ENCODE measurements at regions not wholly inside any gene's neighbourhood (a gene's known extent, or its start where the extent isn't known, plus 50 kb on each side); places are given as distances from the start of the nearest gene placed in this dataset.

DNA sequence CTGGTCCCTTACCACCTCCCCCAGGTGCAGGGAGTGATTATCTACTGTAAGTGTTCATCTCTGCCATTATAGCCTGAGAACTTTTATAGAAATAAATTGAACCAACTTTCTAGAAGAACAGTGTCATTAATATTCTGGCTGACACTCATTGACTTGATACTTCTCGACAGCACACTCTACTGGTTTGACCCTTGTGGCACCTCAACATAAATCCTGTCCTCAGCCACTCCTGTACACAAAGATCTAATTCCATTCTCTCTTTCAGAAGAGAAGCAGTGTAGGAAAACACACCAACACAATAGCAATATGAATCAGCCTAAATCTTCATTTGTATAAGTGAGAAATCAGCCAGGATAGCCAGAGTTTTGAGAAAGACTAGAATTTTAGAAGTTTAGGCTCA lies 417.7 kb downstream of the TAF11L14 start:
- Histone ChIP-seq H3K27ac (ENCODE audit: low read length) (no peak overlapping the region), H3K9ac (ENCODE audit: low read depth, low read length) (no peak overlapping the region), H3K9me3 (ENCODE audit: insufficient read depth, low read depth, low read length) (no peaks in the 10 kb centered on the region), H3K4me1 (ENCODE audit: insufficient read depth, low read length) (no peaks in the 10 kb centered on the region), H3K4me3 (ENCODE audit: low read length) (no peak overlapping the region), H3K27me3 (ENCODE audit: insufficient read depth, low read length) (no peaks in the 10 kb centered on the region), H3K36me3 (ENCODE audit: insufficient read depth, low read depth, low read length) (no peaks in the 10 kb centered on the region)

DNA sequence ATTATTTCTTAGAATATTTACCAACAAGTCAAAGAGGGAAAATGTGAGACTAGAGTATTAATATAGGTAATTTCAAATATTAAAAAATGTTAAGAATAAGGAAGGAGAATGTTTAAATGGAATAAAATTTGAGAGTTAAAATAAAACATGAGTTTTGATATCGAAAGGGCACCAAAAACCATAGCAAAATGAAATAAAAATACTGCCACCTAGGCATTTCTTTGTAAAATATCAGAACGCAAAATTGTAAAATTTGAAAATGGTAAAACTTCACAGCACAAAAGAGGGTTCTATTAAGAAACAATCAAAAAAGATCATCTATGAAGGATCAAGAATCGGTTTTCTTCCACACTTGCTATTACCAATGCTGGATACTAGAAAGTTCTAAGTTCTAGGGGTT lies 418.3 kb downstream of the TAF11L14 start:
- H3K4me1 ChIP-seq (ENCODE audit: insufficient read depth, low read length) = no peaks in the 10 kb centered on the region
- no peaks in the 10 kb centered on the region for H3K27me3 ChIP-seq (ENCODE audit: insufficient read depth, low read length)

DNA sequence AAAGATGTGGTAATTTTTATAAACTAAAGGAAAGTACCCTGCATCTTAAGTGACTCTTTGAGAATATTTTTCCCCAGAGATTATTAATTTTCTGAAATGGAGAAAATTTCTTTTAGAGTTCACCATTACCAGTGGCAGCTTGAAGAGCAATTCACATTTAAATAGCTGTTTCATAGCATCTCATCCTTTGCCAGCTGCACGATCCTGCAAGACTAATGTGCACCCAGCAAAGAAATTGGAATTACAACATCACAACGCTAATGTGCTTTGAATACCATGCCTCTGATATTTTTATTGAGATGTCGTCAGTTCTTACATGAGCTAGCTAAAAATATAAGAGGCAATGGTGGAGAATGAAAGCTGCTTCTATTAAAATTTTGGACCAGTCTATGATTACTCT lies 423.5 kb downstream of the TAF11L14 start:
- no peaks in the 10 kb centered on the region for H3K36me3 ChIP-seq (ENCODE audit: insufficient read depth, low read depth, low read length)
- H3K9me3 ChIP-seq (ENCODE audit: insufficient read depth, low read depth, low read length) = no peaks in the 10 kb centered on the region
- H3K4me1 ChIP-seq (ENCODE audit: insufficient read depth, low read length) = no peaks in the 10 kb centered on the region
- no peak overlapping the region for H3K9ac ChIP-seq (ENCODE audit: low read depth, low read length)
- no peaks in the 10 kb centered on the region for H3K27me3 ChIP-seq (ENCODE audit: insufficient read depth, low read length)
- no peak overlapping the region for H3K27ac ChIP-seq (ENCODE audit: low read length)
- H3K4me3 ChIP-seq (ENCODE audit: low read length) = no peak overlapping the region

More for the DNA sequence above, 418.3 kb downstream of the TAF11L14 start:
- H3K9me3 ChIP-seq (ENCODE audit: insufficient read depth, low read depth, low read length) = no peaks in the 10 kb centered on the region
- no peak overlapping the region for H3K4me3 ChIP-seq (ENCODE audit: low read length)
- no peaks in the 10 kb centered on the region for H3K36me3 ChIP-seq (ENCODE audit: insufficient read depth, low read depth, low read length)
- H3K27ac ChIP-seq (ENCODE audit: low read length) = no peak overlapping the region
- no peak overlapping the region for H3K9ac ChIP-seq (ENCODE audit: low read depth, low read length)

DNA sequence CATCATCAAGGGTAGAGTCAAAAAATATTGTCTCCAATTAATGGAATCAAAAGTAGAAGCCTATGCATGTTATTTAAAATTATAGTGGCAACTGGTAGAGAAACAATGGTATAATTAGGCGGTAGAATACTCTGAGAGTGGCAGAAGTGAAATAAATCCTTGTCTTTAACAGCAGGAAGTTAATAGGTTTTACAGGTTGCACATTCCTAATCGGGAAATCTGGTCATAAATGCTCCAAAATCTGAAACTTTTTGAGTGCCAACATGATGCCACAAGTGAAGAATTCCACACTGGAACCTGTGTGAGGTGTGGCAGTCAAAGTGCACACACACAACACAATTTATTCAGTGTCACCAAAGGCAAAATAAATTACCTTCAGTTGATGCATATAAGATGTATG lies 433.4 kb downstream of the TAF11L14 start:
- H3K9ac ChIP-seq (ENCODE audit: low read depth, low read length) = no peak overlapping the region
- H3K27ac ChIP-seq (ENCODE audit: low read length) = no peak overlapping the region
- H3K4me3 ChIP-seq (ENCODE audit: low read length) = no peak overlapping the region
- H3K27me3 ChIP-seq (ENCODE audit: insufficient read depth, low read length) = no peaks in the 10 kb centered on the region
- no peaks in the 10 kb centered on the region for H3K36me3 ChIP-seq (ENCODE audit: insufficient read depth, low read depth, low read length)
- H3K4me1 ChIP-seq (ENCODE audit: insufficient read depth, low read length) = no peaks in the 10 kb centered on the region
- no peaks in the 10 kb centered on the region for H3K9me3 ChIP-seq (ENCODE audit: insufficient read depth, low read depth, low read length)

DNA sequence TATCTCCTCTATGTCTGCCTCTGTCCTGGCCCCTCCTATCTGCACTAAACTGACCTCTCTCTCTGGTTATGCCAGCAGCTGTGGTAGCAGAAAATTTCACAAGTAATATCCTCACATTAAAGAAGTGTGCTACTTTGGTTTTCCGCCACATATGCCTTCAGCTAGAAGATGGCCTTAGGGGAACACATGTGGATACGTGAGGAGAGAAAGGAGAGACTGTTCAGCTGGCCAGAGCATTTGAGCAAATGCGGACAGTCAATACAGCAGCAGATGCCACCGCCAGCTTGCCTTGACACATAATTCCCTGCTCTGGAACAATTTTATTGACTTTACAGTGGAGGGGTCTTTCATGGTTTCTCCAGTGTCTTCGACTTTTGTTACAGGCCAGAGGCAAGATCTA lies 434.6 kb downstream of the TAF11L14 start:
- H3K9ac ChIP-seq (ENCODE audit: low read depth, low read length) = no peak overlapping the region
- H3K27ac ChIP-seq (ENCODE audit: low read length) = no peak overlapping the region
- H3K9me3 ChIP-seq (ENCODE audit: insufficient read depth, low read depth, low read length) = no peaks in the 10 kb centered on the region
- no peaks in the 10 kb centered on the region for H3K36me3 ChIP-seq (ENCODE audit: insufficient read depth, low read depth, low read length)
- H3K4me3 ChIP-seq (ENCODE audit: low read length) = no peak overlapping the region
- H3K27me3 ChIP-seq (ENCODE audit: insufficient read depth, low read length) = no peaks in the 10 kb centered on the region
- no peaks in the 10 kb centered on the region for H3K4me1 ChIP-seq (ENCODE audit: insufficient read depth, low read length)

DNA sequence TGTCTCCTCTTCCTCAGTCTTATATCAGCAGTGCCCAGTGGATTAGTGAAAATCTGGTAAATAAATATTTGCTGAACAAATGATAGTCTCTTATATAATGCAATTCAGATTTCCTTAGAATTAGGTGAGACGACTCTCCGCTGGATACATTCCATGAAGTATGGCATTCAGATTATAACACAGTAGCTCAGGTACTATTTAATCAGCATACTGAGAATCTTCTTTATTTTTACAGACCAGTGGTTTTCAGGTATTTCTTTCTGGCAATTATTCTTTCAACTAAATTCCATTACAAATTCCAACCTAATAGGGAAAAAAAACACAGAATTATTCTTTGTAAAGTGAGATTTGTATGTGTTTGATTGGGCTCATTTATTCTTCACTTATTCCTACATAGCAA lies 435.5 kb downstream of the TAF11L14 start:
- no peaks in the 10 kb centered on the region for H3K4me1 ChIP-seq (ENCODE audit: insufficient read depth, low read length)
- H3K9me3 ChIP-seq (ENCODE audit: insufficient read depth, low read depth, low read length) = no peaks in the 10 kb centered on the region
- no peaks in the 10 kb centered on the region for H3K36me3 ChIP-seq (ENCODE audit: insufficient read depth, low read depth, low read length)
- H3K9ac ChIP-seq (ENCODE audit: low read depth, low read length) = no peak overlapping the region
- H3K4me3 ChIP-seq (ENCODE audit: low read length) = no peak overlapping the region
- H3K27me3 ChIP-seq (ENCODE audit: insufficient read depth, low read length) = no peaks in the 10 kb centered on the region
- no peak overlapping the region for H3K27ac ChIP-seq (ENCODE audit: low read length)

DNA sequence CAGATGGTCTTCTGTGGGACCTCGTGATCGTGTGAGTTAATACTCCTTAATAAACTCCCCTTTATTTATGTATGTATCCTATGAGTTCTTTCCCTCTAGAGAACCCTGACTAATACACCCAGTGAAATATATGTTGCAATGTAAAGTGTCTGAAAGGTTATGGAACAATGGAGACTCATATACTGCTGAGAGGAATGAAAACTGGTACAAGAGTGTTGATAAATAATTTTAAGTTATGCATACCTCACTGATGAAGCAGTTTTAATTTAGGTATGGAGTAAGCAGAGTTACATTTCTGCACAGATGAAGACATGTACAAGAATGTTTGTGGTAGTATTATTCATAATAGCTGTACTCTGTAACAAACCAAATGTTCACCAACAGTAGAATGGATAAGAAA lies 438.3 kb downstream of the TAF11L14 start:
- H3K4me1 ChIP-seq (ENCODE audit: insufficient read depth, low read length) = no peaks in the 10 kb centered on the region
- H3K36me3 ChIP-seq (ENCODE audit: insufficient read depth, low read depth, low read length) = no peaks in the 10 kb centered on the region
- H3K27me3 ChIP-seq (ENCODE audit: insufficient read depth, low read length) = no peaks in the 10 kb centered on the region
- no peak overlapping the region for H3K4me3 ChIP-seq (ENCODE audit: low read length)
- H3K27ac ChIP-seq (ENCODE audit: low read length) = no peak overlapping the region
- H3K9me3 ChIP-seq (ENCODE audit: insufficient read depth, low read depth, low read length) = no peaks in the 10 kb centered on the region
- no peak overlapping the region for H3K9ac ChIP-seq (ENCODE audit: low read depth, low read length)

DNA sequence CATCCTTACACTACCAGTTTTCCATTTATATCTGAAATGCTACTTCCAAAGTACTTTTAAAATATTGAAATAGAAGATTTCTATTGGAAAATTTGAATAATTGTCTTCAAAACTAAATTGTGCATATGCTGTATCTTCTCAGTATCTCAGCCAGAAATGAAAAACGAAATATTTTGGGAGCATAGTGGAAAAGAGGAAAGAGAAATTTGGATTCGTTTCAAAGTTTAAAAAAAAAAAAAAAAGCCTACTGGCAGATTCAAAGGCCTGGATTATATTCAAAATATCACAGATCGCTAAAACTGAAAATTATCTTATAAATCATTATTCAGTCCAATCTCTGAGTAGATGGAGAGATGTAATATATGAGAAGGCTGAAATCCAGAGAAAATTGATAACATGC lies 440.7 kb downstream of the TAF11L14 start:
- H3K27ac ChIP-seq (ENCODE audit: low read length) = no peak overlapping the region
- H3K4me3 ChIP-seq (ENCODE audit: low read length) = no peak overlapping the region
- H3K9ac ChIP-seq (ENCODE audit: low read depth, low read length) = no peak overlapping the region
- H3K9me3 ChIP-seq (ENCODE audit: insufficient read depth, low read depth, low read length) = no peaks in the 10 kb centered on the region
- no peaks in the 10 kb centered on the region for H3K4me1 ChIP-seq (ENCODE audit: insufficient read depth, low read length)
- no peaks in the 10 kb centered on the region for H3K27me3 ChIP-seq (ENCODE audit: insufficient read depth, low read length)
- H3K36me3 ChIP-seq (ENCODE audit: insufficient read depth, low read depth, low read length) = no peaks in the 10 kb centered on the region

DNA sequence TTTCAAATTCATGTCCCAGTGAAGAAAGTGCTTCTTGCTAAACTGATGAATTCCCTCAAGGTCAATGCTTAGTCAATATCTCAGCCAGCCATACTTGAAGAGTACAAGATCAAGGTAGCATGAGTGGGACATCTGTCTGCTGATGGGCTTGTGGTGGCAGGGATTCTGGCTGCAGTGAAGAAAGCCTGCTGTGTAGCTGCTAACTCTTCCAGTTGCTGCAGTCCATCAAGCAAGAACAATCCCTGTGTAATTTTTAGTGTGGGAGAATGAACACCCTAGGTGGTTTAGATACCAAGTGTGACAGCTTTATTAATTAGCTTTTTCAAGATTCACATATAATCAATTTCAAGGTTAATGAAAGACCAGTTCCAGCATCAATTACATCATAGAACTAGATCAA lies 443.9 kb downstream of the TAF11L14 start:
- Histone ChIP-seq H3K4me1 (ENCODE audit: insufficient read depth, low read length) (no peaks in the 10 kb centered on the region), H3K4me3 (ENCODE audit: low read length) (no peak overlapping the region), H3K27me3 (ENCODE audit: insufficient read depth, low read length) (no peaks in the 10 kb centered on the region), H3K27ac (ENCODE audit: low read length) (no peak overlapping the region), H3K9me3 (ENCODE audit: insufficient read depth, low read depth, low read length) (no peaks in the 10 kb centered on the region), H3K9ac (ENCODE audit: low read depth, low read length) (no peak overlapping the region), H3K36me3 (ENCODE audit: insufficient read depth, low read depth, low read length) (no peaks in the 10 kb centered on the region)

DNA sequence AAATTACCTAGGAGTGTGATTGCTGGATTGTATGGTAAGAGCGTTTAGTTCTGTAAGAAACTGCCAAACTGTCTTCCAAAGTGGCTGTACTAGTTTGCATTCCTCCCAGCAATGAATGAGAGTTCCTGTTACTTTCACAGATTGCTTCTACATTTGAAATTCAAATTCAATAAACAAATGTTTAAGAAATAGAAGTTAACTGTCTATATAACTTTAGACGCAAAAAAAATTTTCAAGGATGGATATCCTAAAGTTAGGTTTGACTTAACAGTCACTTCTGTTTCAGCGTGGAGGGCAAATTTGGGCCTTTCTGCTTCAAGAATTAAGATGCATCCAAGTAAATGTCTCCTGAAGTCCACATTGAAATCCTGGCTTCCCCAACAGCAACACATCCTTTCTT lies 445.6 kb downstream of the TAF11L14 start:
- Histone ChIP-seq H3K27me3 (ENCODE audit: insufficient read depth, low read length) (no peaks in the 10 kb centered on the region), H3K9ac (ENCODE audit: low read depth, low read length) (no peak overlapping the region), H3K4me1 (ENCODE audit: insufficient read depth, low read length) (no peaks in the 10 kb centered on the region), H3K4me3 (ENCODE audit: low read length) (no peak overlapping the region), H3K36me3 (ENCODE audit: insufficient read depth, low read depth, low read length) (no peaks in the 10 kb centered on the region), H3K9me3 (ENCODE audit: insufficient read depth, low read depth, low read length) (no peaks in the 10 kb centered on the region), H3K27ac (ENCODE audit: low read length) (no peak overlapping the region)

DNA sequence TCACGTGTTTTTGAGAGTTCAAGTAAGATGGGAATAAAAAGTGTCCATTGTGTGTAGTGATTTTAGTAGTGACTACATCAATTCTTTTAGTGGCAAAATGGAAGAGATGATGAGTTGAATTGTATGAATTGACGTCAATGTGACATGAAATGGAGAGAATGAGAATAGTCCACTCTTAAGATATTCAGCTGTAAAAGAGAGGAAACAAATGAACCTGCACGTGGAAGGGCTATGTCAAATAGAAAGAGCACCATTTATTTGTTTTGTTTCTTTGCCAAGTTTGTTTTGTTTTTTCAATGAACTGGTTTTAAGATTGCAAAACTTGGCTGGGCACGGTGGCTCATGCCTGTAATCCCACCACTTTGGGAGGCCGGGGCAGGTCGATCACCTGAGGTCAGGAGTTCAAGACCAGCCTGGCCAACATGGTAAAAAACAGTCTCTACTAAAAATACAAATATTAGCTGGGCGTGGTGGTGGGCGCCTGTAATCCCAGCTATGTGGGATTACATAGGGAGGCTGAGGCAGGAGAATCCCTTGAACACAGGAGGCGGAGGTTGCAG lies 453.8 kb downstream of the TAF11L14 start:
- no peaks in the 10 kb centered on the region for H3K9me3 ChIP-seq (ENCODE audit: insufficient read depth, low read depth, low read length)
- no peak overlapping the region for H3K27ac ChIP-seq (ENCODE audit: low read length)
- H3K4me1 ChIP-seq (ENCODE audit: insufficient read depth, low read length) = no peaks in the 10 kb centered on the region
- no peak overlapping the region for H3K4me3 ChIP-seq (ENCODE audit: low read length)
- H3K27me3 ChIP-seq (ENCODE audit: insufficient read depth, low read length) = no peaks in the 10 kb centered on the region
- no peak overlapping the region for H3K9ac ChIP-seq (ENCODE audit: low read depth, low read length)
- no peaks in the 10 kb centered on the region for H3K36me3 ChIP-seq (ENCODE audit: insufficient read depth, low read depth, low read length)

DNA sequence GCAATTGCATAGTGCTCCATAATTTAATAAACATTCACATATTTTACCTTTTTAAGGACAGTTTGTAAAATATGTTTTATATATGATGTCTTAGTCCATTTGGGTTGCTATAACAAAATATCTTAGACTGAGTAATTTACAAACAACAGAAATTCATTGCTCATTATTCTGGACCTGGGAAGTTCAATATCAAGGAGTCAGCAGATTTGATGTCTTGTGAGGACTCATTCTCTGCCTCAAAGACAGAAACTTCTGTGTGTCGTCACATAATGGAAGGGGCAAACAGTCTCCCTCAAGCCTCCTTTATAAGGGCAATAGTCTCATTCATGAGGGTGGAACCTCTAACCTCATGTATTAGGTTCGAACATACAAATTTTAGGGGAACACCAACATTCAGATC lies 455.9 kb downstream of the TAF11L14 start:
- Histone ChIP-seq H3K27ac (ENCODE audit: low read length) (no peak overlapping the region), H3K4me3 (ENCODE audit: low read length) (no peak overlapping the region), H3K4me1 (ENCODE audit: insufficient read depth, low read length) (no peaks in the 10 kb centered on the region), H3K9ac (ENCODE audit: low read depth, low read length) (no peak overlapping the region), H3K36me3 (ENCODE audit: insufficient read depth, low read depth, low read length) (no peaks in the 10 kb centered on the region), H3K9me3 (ENCODE audit: insufficient read depth, low read depth, low read length) (no peaks in the 10 kb centered on the region), H3K27me3 (ENCODE audit: insufficient read depth, low read length) (no peaks in the 10 kb centered on the region)

DNA sequence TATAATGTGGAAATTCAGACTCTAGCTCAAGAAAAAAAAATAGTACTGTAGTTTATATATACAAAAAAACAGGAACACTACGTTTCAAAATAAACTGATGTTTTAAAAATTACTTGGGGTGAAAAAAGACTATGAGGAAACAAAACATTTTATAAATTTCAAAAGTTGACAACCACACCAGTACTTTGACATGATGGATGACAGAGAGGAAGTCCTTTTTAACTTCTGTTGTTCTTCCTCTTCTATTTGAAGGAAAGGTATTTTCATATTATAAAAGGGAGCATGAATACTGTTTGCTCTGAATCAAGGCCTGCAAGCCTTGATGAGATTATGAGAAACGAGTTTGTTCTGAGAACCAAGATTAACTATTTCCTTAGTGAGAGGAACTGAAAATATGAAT lies 456.9 kb downstream of the TAF11L14 start:
- Histone ChIP-seq H3K36me3 (ENCODE audit: insufficient read depth, low read depth, low read length) (no peaks in the 10 kb centered on the region), H3K4me3 (ENCODE audit: low read length) (no peak overlapping the region), H3K9ac (ENCODE audit: low read depth, low read length) (no peak overlapping the region), H3K4me1 (ENCODE audit: insufficient read depth, low read length) (no peaks in the 10 kb centered on the region), H3K27me3 (ENCODE audit: insufficient read depth, low read length) (no peaks in the 10 kb centered on the region), H3K9me3 (ENCODE audit: insufficient read depth, low read depth, low read length) (no peaks in the 10 kb centered on the region), H3K27ac (ENCODE audit: low read length) (no peak overlapping the region)

Measured in iPS-20b (cell line).